Left lung (tissue), 4 donors: ENCODE measurements at regions not wholly inside any gene's neighbourhood (a gene's known extent, or its start where the extent isn't known, plus 50 kb on each side); places are given as distances from the start of the nearest gene placed in this dataset.

ENCODE experiments used
- ATAC-seq: fragments of 200-7000 bp; cut with Tn5 transposase; one replicate; pipeline ENCODE4 v1.9.1; 2020; ENCODE audit warnings: moderate library complexity
- DNase-seq, 4 donors: peaks; one replicate each; pipeline ENCODE4 v3.0.0-alpha.2; 2013 to 2020
- H3K27ac ChIP-seq, 2 donors: fragments of 200-600 bp; sonication (generic) in 1 of 2; one replicate each; pipeline versions ENCODE4 v1.5.0 to v1.8.0; 2020 to 2021
- H3K27me3 ChIP-seq, 2 donors: fragments of 200-600 bp; sonication (generic) in 1 of 2; one replicate each; pipeline versions ENCODE4 v1.5.0 to v1.8.0; 2020 to 2021
- H3K36me3 ChIP-seq, 2 donors: fragments of 200-600 bp; sonication (generic) in 1 of 2; one replicate each; pipeline versions ENCODE4 v1.5.0 to v1.8.0; 2020 to 2021
- H3K4me1 ChIP-seq, 2 donors: fragments of 200-600 bp; one replicate each; pipeline ENCODE4 v1.8.0; 2021
- H3K4me3 ChIP-seq, 2 donors: fragments of 200-600 bp; sonication (generic) in 1 of 2; one replicate each; pipeline versions ENCODE4 v1.5.0 to v1.8.0; 2020 to 2021; ENCODE audit warnings: mild to moderate bottlenecking in 1 of 2
- H3K9me3 ChIP-seq, 2 donors: fragments of 200-600 bp; sonication (generic) in 1 of 2; one replicate each; pipeline versions ENCODE4 v1.5.0 to v1.8.0; 2020 to 2021
- intact Hi-C, 2 donors: fragments of 100-400 bp; cut with DNase I; formaldehyde crosslinking; loops; one replicate each; pipeline versions ENCODE4 v1.11.2 to v1.14.2; 2022
- TF ChIP-seq, protein P1 (sequence below), 2 donors: fragments of 200-600 bp; sonication (generic) in 1 of 2; IDR thresholded peaks; one replicate each; pipeline versions ENCODE4 v1.5.0 to v1.8.0; 2021; ENCODE audit warnings: antibody characterized with exemption in 2 of 2
- donor health status: DM: no; HTN: yes; CAD: no.
- donor health status: DM: no; HTN: no; CAD: no.

GRCh38 chrX:5829469-5829868, 399.2 kb downstream of the NLGN4X start:
- no peaks in the 10 kb centered on the region for H3K27me3 ChIP-seq
- TF ChIP-seq, protein P1, sequence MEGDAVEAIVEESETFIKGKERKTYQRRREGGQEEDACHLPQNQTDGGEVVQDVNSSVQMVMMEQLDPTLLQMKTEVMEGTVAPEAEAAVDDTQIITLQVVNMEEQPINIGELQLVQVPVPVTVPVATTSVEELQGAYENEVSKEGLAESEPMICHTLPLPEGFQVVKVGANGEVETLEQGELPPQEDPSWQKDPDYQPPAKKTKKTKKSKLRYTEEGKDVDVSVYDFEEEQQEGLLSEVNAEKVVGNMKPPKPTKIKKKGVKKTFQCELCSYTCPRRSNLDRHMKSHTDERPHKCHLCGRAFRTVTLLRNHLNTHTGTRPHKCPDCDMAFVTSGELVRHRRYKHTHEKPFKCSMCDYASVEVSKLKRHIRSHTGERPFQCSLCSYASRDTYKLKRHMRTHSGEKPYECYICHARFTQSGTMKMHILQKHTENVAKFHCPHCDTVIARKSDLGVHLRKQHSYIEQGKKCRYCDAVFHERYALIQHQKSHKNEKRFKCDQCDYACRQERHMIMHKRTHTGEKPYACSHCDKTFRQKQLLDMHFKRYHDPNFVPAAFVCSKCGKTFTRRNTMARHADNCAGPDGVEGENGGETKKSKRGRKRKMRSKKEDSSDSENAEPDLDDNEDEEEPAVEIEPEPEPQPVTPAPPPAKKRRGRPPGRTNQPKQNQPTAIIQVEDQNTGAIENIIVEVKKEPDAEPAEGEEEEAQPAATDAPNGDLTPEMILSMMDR (IDR thresholded peaks at IDR 0.05) = no peak
- peak; percentile 86 for ATAC-seq

GRCh38 chrX:5829060-5829459, 399.6 kb downstream of the NLGN4X start:
- Histone ChIP-seq H3K4me1 (no peaks in the 10 kb centered on the region), H3K27ac (no peak overlapping the region), H3K36me3 (no peaks in the 10 kb centered on the region), H3K4me3 (no peak overlapping the region), H3K9me3 (no peaks in the 10 kb centered on the region), H3K27me3 (no peaks in the 10 kb centered on the region)
- no peak for DNase-seq
- intact Hi-C loops = no loop called here
- TF ChIP-seq, protein P1 (IDR thresholded peaks at IDR 0.05) = no peak
- peak; percentile 75 for ATAC-seq

More at GRCh38 chrX:5829469-5829868, 399.2 kb downstream of the NLGN4X start:
- Histone ChIP-seq H3K4me1 (no peaks in the 10 kb centered on the region), H3K36me3 (no peaks in the 10 kb centered on the region), H3K9me3 (no peaks in the 10 kb centered on the region), H3K4me3 (no peak overlapping the region), H3K27ac (no peak overlapping the region)
- intact Hi-C loops = no loop called here
- no peak for DNase-seq

DNA sequence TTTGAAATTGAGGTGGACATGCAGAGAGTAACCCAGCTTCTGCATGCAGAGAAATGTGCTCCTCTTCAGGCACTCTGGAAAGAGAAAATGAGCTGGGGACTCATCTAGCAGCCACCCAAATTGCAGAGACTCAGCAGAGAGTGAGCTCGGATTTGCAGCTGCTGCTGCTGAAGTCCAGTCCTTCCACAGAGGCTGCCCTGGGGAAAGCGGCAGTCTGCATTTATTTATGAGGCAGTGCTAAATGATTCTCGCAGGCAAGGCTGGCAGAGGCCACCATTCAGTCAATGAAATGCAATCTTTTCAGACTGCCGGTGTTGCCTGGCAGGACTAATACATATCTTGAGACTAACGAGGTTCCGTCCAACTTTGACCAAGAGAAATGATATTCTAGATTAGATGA, 404.8 kb downstream of the NLGN4X start:
- Histone ChIP-seq H3K36me3 (no peaks in the 10 kb centered on the region), H3K27ac (no peak overlapping the region), H3K4me3 (no peak overlapping the region), H3K27me3 (no peaks in the 10 kb centered on the region), H3K9me3 (no peaks in the 10 kb centered on the region), H3K4me1 (no peaks in the 10 kb centered on the region)
- intact Hi-C loops = no loop called here
- ATAC-seq (no peak), DNase-seq (no peak)
- TF ChIP-seq, protein P1 (IDR thresholded peaks at IDR 0.05) = no peak

DNA sequence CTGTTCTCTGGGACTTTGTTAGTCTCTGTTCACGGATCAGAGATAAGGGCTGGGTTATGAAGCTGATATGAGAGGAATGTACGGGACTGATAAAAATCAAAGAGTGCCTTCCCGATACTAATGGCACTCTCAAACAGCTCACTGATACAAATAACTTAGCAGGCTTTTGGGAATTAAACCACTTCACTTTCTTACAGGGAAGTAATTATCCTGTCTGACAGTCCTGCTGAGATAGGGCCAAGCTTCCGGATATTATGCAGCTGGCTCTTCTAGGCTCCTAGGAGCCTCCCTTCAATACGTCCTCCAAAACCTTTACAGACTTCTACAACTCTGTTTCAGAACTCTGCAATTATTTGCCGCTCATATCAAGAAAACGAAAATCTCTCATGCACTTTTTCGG, 418.0 kb downstream of the NLGN4X start:
- no peak overlapping the region for H3K27ac ChIP-seq
- TF ChIP-seq, protein P1 (IDR thresholded peaks at IDR 0.05) = no peak
- H3K36me3 ChIP-seq = no peaks in the 10 kb centered on the region
- ATAC-seq = no peak
- DNase-seq = no peak
- no peaks in the 10 kb centered on the region for H3K9me3 ChIP-seq
- no peaks in the 10 kb centered on the region for H3K4me1 ChIP-seq
- H3K4me3 ChIP-seq = no peak overlapping the region
- intact Hi-C loops = no loop called here
- H3K27me3 ChIP-seq = no peaks in the 10 kb centered on the region

DNA sequence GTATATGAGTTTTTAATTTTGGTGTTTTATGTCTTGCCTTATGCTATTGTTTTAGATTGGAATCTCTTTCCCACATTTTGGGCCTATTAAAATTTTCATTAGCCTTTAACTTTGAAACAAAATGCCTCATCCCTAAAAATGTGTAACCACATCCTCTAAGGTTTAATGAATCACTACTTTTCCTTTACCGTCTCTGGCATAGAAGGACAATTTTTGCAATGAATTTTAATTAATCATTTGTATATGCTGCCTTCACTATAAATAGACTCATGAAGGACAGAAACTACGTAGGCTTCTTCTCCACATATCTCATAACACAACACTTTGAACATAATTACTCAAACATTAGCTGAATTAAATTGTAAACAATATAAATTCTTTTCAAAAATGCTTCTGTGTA, 421.5 kb downstream of the NLGN4X start:
- no peak overlapping the region for H3K4me3 ChIP-seq
- no peaks in the 10 kb centered on the region for H3K4me1 ChIP-seq
- DNase-seq = no peak
- no peak for ATAC-seq
- no peaks in the 10 kb centered on the region for H3K36me3 ChIP-seq
- intact Hi-C loops = no loop called here
- H3K27me3 ChIP-seq = no peaks in the 10 kb centered on the region
- TF ChIP-seq, protein P1 (IDR thresholded peaks at IDR 0.05) = no peak
- H3K27ac ChIP-seq = no peak overlapping the region
- no peaks in the 10 kb centered on the region for H3K9me3 ChIP-seq
